ENCODE measurements at regions not wholly inside any gene's neighbourhood (a gene's known extent, or its start where the extent isn't known, plus 50 kb on each side); places are given as distances from the start of the nearest gene placed in this dataset.

DNA sequence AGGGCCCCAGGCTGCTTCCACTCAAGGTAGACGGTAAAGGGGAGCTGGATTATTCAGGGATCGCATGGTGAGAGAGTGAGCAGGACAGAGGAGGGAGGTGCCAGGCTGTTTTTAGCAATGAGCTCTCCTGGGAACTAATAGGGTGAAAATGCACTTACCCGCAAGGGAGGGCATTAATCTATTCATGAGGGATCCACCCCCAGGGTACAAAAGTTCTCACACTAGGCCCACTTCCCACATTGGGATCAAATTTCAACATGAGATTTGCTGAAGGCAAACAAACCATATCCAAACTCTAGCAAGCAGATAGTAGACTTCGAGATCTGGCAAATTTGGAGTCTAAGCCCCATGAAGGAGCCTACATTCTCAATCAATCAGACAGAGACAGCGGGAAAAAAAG is 408.6 kb downstream of the RNF144B start:
- TF ChIP-seq TAF1 (IDR thresholded peaks at IDR 0.05; ENCODE audit: borderline replicate concordance, low read depth, low read length) (no peak), POLR2A (IDR thresholded peaks at IDR 0.05; ENCODE audit: low read depth, low read length) (no peak), ATF2 (IDR thresholded peaks at IDR 0.05; ENCODE audit: low read length) (no peak), MLLT1 (IDR thresholded peaks at IDR 0.05) (no peak), SIX5 (IDR thresholded peaks at IDR 0.05; ENCODE audit: low read depth, low read length, severe bottlenecking) (no peak), JUND (IDR thresholded peaks at IDR 0.05; ENCODE audit: low read depth, low read length) (no peak), CBX3 (IDR thresholded peaks at IDR 0.05; ENCODE audit: borderline replicate concordance, low read depth) (no peak), EP300 (IDR thresholded peaks at IDR 0.05; ENCODE audit: borderline replicate concordance in 1 of 2, control insufficient read depth in 1 of 2, low read depth in 2 of 2, low read length in 2 of 2) (no peak), MEF2B (IDR thresholded peaks at IDR 0.05; ENCODE audit: partially characterized antibody, poor library complexity, severe bottlenecking) (no peak)
- TF ChIP-seq, protein P1, sequence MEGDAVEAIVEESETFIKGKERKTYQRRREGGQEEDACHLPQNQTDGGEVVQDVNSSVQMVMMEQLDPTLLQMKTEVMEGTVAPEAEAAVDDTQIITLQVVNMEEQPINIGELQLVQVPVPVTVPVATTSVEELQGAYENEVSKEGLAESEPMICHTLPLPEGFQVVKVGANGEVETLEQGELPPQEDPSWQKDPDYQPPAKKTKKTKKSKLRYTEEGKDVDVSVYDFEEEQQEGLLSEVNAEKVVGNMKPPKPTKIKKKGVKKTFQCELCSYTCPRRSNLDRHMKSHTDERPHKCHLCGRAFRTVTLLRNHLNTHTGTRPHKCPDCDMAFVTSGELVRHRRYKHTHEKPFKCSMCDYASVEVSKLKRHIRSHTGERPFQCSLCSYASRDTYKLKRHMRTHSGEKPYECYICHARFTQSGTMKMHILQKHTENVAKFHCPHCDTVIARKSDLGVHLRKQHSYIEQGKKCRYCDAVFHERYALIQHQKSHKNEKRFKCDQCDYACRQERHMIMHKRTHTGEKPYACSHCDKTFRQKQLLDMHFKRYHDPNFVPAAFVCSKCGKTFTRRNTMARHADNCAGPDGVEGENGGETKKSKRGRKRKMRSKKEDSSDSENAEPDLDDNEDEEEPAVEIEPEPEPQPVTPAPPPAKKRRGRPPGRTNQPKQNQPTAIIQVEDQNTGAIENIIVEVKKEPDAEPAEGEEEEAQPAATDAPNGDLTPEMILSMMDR (IDR thresholded peaks at IDR 0.05 in 2 of 3, conservative IDR thresholded peaks at IDR 0.05 in 1 of 3; ENCODE audit: control insufficient read depth in 2 of 3, extremely low read depth in 1 of 3, insufficient read depth in 1 of 3, low read depth in 3 of 3, low read length in 3 of 3): no peak

All from GM12878 (cell line).